PC-3 (cell line): ENCODE measurements at regions not wholly inside any gene's neighbourhood (a gene's known extent, or its start where the extent isn't known, plus 50 kb on each side); places are given as distances from the start of the nearest gene placed in this dataset.

ENCODE experiments used
- ATAC-seq: fragments of 200-7000 bp; cut with Tn5 transposase; 2 replicates; pipeline ENCODE4 v1.9.1; 2020; ENCODE audit warnings: mild to moderate bottlenecking, moderate library complexity
- BruUV-seq: library from RNA; stranded (reverse); fragments of 400-500 nt; replicated peaks from 2 replicates; lab custom pipeline; 2021; lab: Mats Ljungman, UMichigan
- CTCF ChIA-PET: fragments of 300-600 bp; sonication (Branson Sonifier 250); formaldehyde crosslinking; loops from one replicate; lab custom pipeline; 2022; ENCODE audit warnings: antibody characterized with exemption; lab: Charles Lee
- POLR2A ChIA-PET: fragments of 300-600 bp; sonication (Branson Sonifier 250); formaldehyde crosslinking; loops from one replicate; lab custom pipeline; 2022; ENCODE audit warnings: antibody characterized with exemption; ENCODE audit not compliant: unreplicated experiment; lab: Charles Lee
- DNase-seq: peaks from one replicate; pipeline ENCODE4 v3.0.0-alpha.2; 2015
- H2AFZ ChIP-seq: fragments of 300-600 bp; sonication (generic); 2 replicates; pipeline ENCODE4 v1.6.0; 2016; ENCODE audit warnings: antibody characterized with exemption, low read length
- H3F3A ChIP-seq: fragments of 300-600 bp; sonication (generic); one replicate; pipeline ENCODE4 v1.6.0; 2017; ENCODE audit warnings: antibody characterized with exemption, low read length, control low read depth, mild to moderate bottlenecking; ENCODE audit not compliant: unreplicated experiment
- H3K27ac ChIP-seq: fragments of 300-600 bp; sonication (generic); 2 replicates; pipeline ENCODE4 v1.5.1; 2016; ENCODE audit warnings: mild to moderate bottlenecking, low read length
- H3K27me3 ChIP-seq: fragments of 300-600 bp; sonication (generic); 2 replicates; pipeline ENCODE4 v1.6.1; 2016; ENCODE audit warnings: low read length, mixed read lengths
- H3K36me3 ChIP-seq: fragments of 300-600 bp; sonication (generic); 2 replicates; pipeline ENCODE4 v1.6.1; 2016; ENCODE audit warnings: low read depth, mixed run types, low read length, mixed read lengths
- H3K4me1 ChIP-seq: fragments of 300-600 bp; sonication (generic); 2 replicates; pipeline ENCODE4 v1.5.1; 2016; ENCODE audit warnings: low read length; ENCODE audit not compliant: insufficient read depth
- H3K4me2 ChIP-seq: fragments of 300-600 bp; sonication (generic); 2 replicates; pipeline ENCODE4 v1.6.0; 2016; ENCODE audit warnings: low read length
- H3K4me3 ChIP-seq: fragments of 300-600 bp; sonication (generic); 2 replicates; pipeline ENCODE4 v1.5.1; 2016; ENCODE audit warnings: mild to moderate bottlenecking, low read length, mixed read lengths
- H3K79me2 ChIP-seq: fragments of 300-600 bp; sonication (generic); 2 replicates; pipeline ENCODE4 v1.6.1; 2017; ENCODE audit warnings: low read length, mixed read lengths
- H3K9ac ChIP-seq: fragments of 300-600 bp; sonication (generic); 2 replicates; pipeline ENCODE4 v1.6.0; 2016; ENCODE audit warnings: mild to moderate bottlenecking, low read length
- H3K9me2 ChIP-seq: fragments of 300-600 bp; sonication (generic); replicated peaks from 2 replicates; pipeline ENCODE4 v1.6.1; 2016; ENCODE audit warnings: mixed run types, low read length, mixed read lengths
- H3K9me3 ChIP-seq: fragments of 300-600 bp; sonication (generic); 2 replicates; pipeline ENCODE4 v1.6.1; 2016; ENCODE audit warnings: low read length, mixed read lengths
- H4K20me1 ChIP-seq: fragments of 300-600 bp; sonication (generic); 2 replicates; pipeline ENCODE4 v1.6.1; 2016; ENCODE audit warnings: low read length, mixed read lengths
- CTCF ChIP-seq: fragments of 300-600 bp; sonication (generic); conservative IDR thresholded peaks from 2 replicates; pipeline ENCODE4 v1.5.1; 2017; ENCODE audit warnings: antibody characterized with exemption, low read depth, mild to moderate bottlenecking, low read length
- EZH2 ChIP-seq: fragments of 300-600 bp; sonication (generic); IDR thresholded peaks from one replicate; pipeline ENCODE4 v1.6.1; 2017; ENCODE audit warnings: antibody characterized with exemption, mild to moderate bottlenecking, low read length; ENCODE audit not compliant: unreplicated experiment
- EZH2phosphoT487 ChIP-seq: fragments of 300-600 bp; sonication (generic); IDR thresholded peaks from 2 replicates; pipeline ENCODE4 v1.6.1; 2018; ENCODE audit warnings: mild to moderate bottlenecking, antibody characterized with exemption, low read length, borderline replicate concordance
- intact Hi-C: fragments of 100-400 bp; cut with micrococcal nuclease; formaldehyde crosslinking; loops from 2 replicates; pipeline ENCODE4 v1.9.0; 2023

- ChIA-PET POLR2A (no interaction called here), CTCF (interaction anchor here (0.5 to 0.7 kb wide), 2 partner anchors 509 to 703 kb away, joined by 3 to 4 read pairs; no protein-coding TSS in a partner anchor)
- Histone ChIP-seq H2AFZ (no peak overlapping the region), H3K79me2 (no peaks in the 10 kb centered on the region), H3K36me3 (no peaks in the 10 kb centered on the region), H3K27me3 (no peaks in the 10 kb centered on the region), H3K9me3 (no peaks in the 10 kb centered on the region), H3K27ac (peak overlapping the region; percentile 52), H3K4me2 (peak overlapping the region; percentile 51), H3K9me2 (no peaks in the 10 kb centered on the region), H3F3A (no peaks in the 10 kb centered on the region), H4K20me1 (no peaks in the 10 kb centered on the region), H3K9ac (no peak overlapping the region), H3K4me1 (peaks cover 26% of the 10 kb centered on the region), H3K4me3 (no peak overlapping the region)
- intact Hi-C loops: loop anchor here (2.0 to 10.0 kb wide), 7 partner anchors 110 to 830 kb away; no protein-coding TSS in a partner anchor
- ATAC-seq (peak; percentile 94), DNase-seq (peak; percentile 56)
- TF ChIP-seq EZH2 (no peak), EZH2phosphoT487 (no peak), CTCF (no peak)
- no TSS peak for BruUV-seq
These were observed 503.2 kb upstream of the SLC8A1 start for GRCh38 chr2:40955042-40955441.

GRCh38 chr2:40955635-40956034 lies 503.7 kb upstream of the SLC8A1 start:
- Histone ChIP-seq H3K4me1 (peaks cover 26% of the 10 kb centered on the region), H3K79me2 (no peaks in the 10 kb centered on the region), H3F3A (no peaks in the 10 kb centered on the region), H3K4me3 (no peak overlapping the region), H3K27ac (peak overlapping the region; percentile 52), H2AFZ (no peak overlapping the region), H3K9ac (no peak overlapping the region), H3K4me2 (no peak overlapping the region; the same call in 1 of the 2 replicates), H3K36me3 (no peaks in the 10 kb centered on the region), H3K9me2 (no peaks in the 10 kb centered on the region), H3K27me3 (no peaks in the 10 kb centered on the region), H3K9me3 (no peaks in the 10 kb centered on the region), H4K20me1 (no peaks in the 10 kb centered on the region)
- ATAC-seq (peak; percentile 61), DNase-seq (peak; percentile 39)
- ChIA-PET POLR2A (no interaction called here), CTCF (no interaction called here)
- intact Hi-C loops: loop anchor here (2.0 to 10.0 kb wide), 7 partner anchors 111 to 829 kb away; no protein-coding TSS in a partner anchor
- TF ChIP-seq CTCF: peak; percentile 51
- TF ChIP-seq EZH2: no peak
- no peak for TF ChIP-seq EZH2phosphoT487
- no TSS peak for BruUV-seq

- no peaks in the 10 kb centered on the region for H3K27me3 ChIP-seq
- H3K9me2 ChIP-seq: no peaks in the 10 kb centered on the region
- BruUV-seq: no TSS peak
- H4K20me1 ChIP-seq: no peaks in the 10 kb centered on the region
- H3K9ac ChIP-seq: peak overlapping the region; percentile 22; the same call in 1 of the 2 replicates
- H3K4me2 ChIP-seq: 0 out of 2 replicates have a peak overlapping the region, but pooled peaks have one; percentile 22
- no peak overlapping the region for H3K4me3 ChIP-seq
- POLR2A ChIA-PET: no interaction called here
- H3K79me2 ChIP-seq: no peaks in the 10 kb centered on the region
- no peaks in the 10 kb centered on the region for H3F3A ChIP-seq
- CTCF ChIA-PET: interaction anchor here (0.5 to 0.6 kb wide), 3 partner anchors 80 to 849 kb away, joined by 3 to 4 read pairs (median 3); no protein-coding TSS in a partner anchor
- ATAC-seq: peak; percentile 57
- peak overlapping the region; percentile 52 for H3K27ac ChIP-seq
- H3K4me1 ChIP-seq: peaks cover 26% of the 10 kb centered on the region
- no peaks in the 10 kb centered on the region for H3K9me3 ChIP-seq
- peak; percentile 71 for DNase-seq
- no peaks in the 10 kb centered on the region for H3K36me3 ChIP-seq
- TF ChIP-seq CTCF (no peak), EZH2phosphoT487 (no peak), EZH2 (no peak)
- peak overlapping the region; percentile 75 for H2AFZ ChIP-seq
- intact Hi-C loops: loop anchor here (5.0 to 10.0 kb wide), 5 partner anchors 113 to 827 kb away; no protein-coding TSS in a partner anchor
These were observed 505.6 kb upstream of the SLC8A1 start for GRCh38 chr2:40957508-40957907.
